Fibroblast of lung (primary cell): ENCODE measurements at regions not wholly inside any gene's neighbourhood (a gene's known extent, or its start where the extent isn't known, plus 50 kb on each side); places are given as distances from the start of the nearest gene placed in this dataset.
"Not testable (repeated sequence)": the region's sequence is repeated elsewhere in the genome, so short reads cannot be mapped to it uniquely, and the experiment has no call there.

Experiments used
- DNase-seq, 2 donors: peaks; one replicate each; pipeline versions ENCODE4 v3.0.0 to v3.0.0-alpha.2; 2010; ENCODE audit warnings: low read depth in 2 of 2
- H2AFZ ChIP-seq: 2 replicates; pipeline ENCODE4 v1.5.1; 2012; ENCODE audit warnings: low read length, control low read depth, inconsistent platforms
- H3K27ac ChIP-seq: 2 replicates; pipeline ENCODE4 v1.5.1; 2011; ENCODE audit warnings: low read length, control low read depth; ENCODE audit not compliant: insufficient read depth
- H3K27me3 ChIP-seq: 2 replicates; pipeline ENCODE4 v1.5.1; 2011; ENCODE audit warnings: mild to moderate bottlenecking, low read length; ENCODE audit not compliant: control insufficient read depth, insufficient read depth
- H3K36me3 ChIP-seq: 2 replicates; pipeline ENCODE4 v1.5.1; 2011; ENCODE audit warnings: low read length; ENCODE audit not compliant: control insufficient read depth, insufficient read depth
- H3K4me1 ChIP-seq: 2 replicates; pipeline ENCODE4 v1.5.1; 2011; ENCODE audit warnings: low read length; ENCODE audit not compliant: control insufficient read depth, insufficient read depth; ENCODE audit errors: extremely low read depth
- H3K4me2 ChIP-seq: 2 replicates; pipeline ENCODE4 v1.5.1; 2011; ENCODE audit warnings: low read length, control low read depth; ENCODE audit not compliant: insufficient read depth; ENCODE audit errors: extremely low read depth
- H3K4me3 ChIP-seq, 4 experiments: fragments of 200-600 bp in 1 of 4; sonication (generic) in 1 of 4; replicated peaks in 1 of 4; 2 replicates each; pipeline ENCODE4 v1.5.1; 2011 to 2016; ENCODE audit warnings: low read length in 4 of 4, low read depth in 3 of 4, mild to moderate bottlenecking in 3 of 4, control low read depth in 2 of 4, inconsistent platforms in 1 of 4, mixed read lengths in 1 of 4; ENCODE audit not compliant: insufficient read depth in 1 of 4; ENCODE audit errors: control extremely low read depth in 1 of 4
- H3K79me2 ChIP-seq: 2 replicates; pipeline ENCODE4 v1.5.1; 2012; ENCODE audit warnings: mild to moderate bottlenecking, low read length, inconsistent platforms; ENCODE audit not compliant: control insufficient read depth, insufficient read depth
- H3K9ac ChIP-seq: 2 replicates; pipeline ENCODE4 v1.5.1; 2011; ENCODE audit warnings: mild to moderate bottlenecking, low read length, control low read depth; ENCODE audit not compliant: insufficient read depth
- H3K9me3 ChIP-seq: 2 replicates; pipeline ENCODE4 v1.5.1; 2012; ENCODE audit warnings: low read depth, low read length; ENCODE audit not compliant: control insufficient read depth, insufficient read depth
- H4K20me1 ChIP-seq: 2 replicates; pipeline ENCODE4 v1.5.1; 2011; ENCODE audit warnings: low read length; ENCODE audit not compliant: control insufficient read depth, insufficient read depth; ENCODE audit errors: extremely low read depth
- EZH2 ChIP-seq: IDR thresholded peaks from 2 replicates; pipeline ENCODE4 v1.5.1; 2012; ENCODE audit warnings: low read length, control low read depth, mild to moderate bottlenecking; ENCODE audit errors: missing control alignments
- TF ChIP-seq, protein P1 (sequence below), 2 donors: IDR thresholded peaks in 1 of 2; conservative IDR thresholded peaks in 1 of 2; 1 replicate in 1 of 2; 2 replicates in 1 of 2; pipeline ENCODE4 v1.5.1; 2011 to 2012; ENCODE audit warnings: low read length in 2 of 2, control low read depth in 1 of 2, inconsistent platforms in 1 of 2, low read depth in 1 of 2, mild to moderate bottlenecking in 1 of 2

DNA sequence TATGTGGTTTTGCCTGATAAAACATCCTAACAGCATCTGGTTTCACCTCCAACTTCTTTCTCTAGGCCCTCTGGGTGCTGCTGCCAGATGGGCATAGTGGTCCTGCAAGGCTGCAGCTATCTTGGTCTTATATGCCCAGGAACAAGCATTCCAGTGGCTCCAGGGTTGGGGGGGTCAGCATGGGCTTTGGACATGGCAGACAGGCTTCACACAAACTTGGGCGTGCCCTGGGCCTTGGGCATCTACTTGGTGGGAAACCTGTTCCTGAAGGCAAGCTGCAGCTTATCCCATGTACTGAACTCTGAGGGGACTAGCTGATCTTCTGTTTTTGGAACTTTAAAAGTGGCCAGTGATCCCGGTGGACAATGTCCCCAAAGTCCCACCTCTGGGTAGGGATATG, 54.9 kb upstream of the ZNF678 start:
- H3K4me3 ChIP-seq, result no peak overlapping the region
- H3K9ac ChIP-seq, result no peak overlapping the region
- no peaks in the 10 kb centered on the region for H3K79me2 ChIP-seq
- no peak overlapping the region for H3K4me2 ChIP-seq
- TF ChIP-seq, protein P1, sequence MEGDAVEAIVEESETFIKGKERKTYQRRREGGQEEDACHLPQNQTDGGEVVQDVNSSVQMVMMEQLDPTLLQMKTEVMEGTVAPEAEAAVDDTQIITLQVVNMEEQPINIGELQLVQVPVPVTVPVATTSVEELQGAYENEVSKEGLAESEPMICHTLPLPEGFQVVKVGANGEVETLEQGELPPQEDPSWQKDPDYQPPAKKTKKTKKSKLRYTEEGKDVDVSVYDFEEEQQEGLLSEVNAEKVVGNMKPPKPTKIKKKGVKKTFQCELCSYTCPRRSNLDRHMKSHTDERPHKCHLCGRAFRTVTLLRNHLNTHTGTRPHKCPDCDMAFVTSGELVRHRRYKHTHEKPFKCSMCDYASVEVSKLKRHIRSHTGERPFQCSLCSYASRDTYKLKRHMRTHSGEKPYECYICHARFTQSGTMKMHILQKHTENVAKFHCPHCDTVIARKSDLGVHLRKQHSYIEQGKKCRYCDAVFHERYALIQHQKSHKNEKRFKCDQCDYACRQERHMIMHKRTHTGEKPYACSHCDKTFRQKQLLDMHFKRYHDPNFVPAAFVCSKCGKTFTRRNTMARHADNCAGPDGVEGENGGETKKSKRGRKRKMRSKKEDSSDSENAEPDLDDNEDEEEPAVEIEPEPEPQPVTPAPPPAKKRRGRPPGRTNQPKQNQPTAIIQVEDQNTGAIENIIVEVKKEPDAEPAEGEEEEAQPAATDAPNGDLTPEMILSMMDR (conservative IDR thresholded peaks at IDR 0.05 in 1 of 2, IDR thresholded peaks at IDR 0.05 in 1 of 2; ENCODE audit: low read depth in 1 of 2, low read length in 2 of 2), result no peak
- no peak for TF ChIP-seq EZH2
- H3K4me1 ChIP-seq, result no peaks in the 10 kb centered on the region
- no peak overlapping the region for H2AFZ ChIP-seq
- no peak overlapping the region for H3K27ac ChIP-seq
- no peaks in the 10 kb centered on the region for H4K20me1 ChIP-seq
- no peaks in the 10 kb centered on the region for H3K9me3 ChIP-seq
- no peak for DNase-seq
- H3K27me3 ChIP-seq, result no peaks in the 10 kb centered on the region
- H3K36me3 ChIP-seq, result no peaks in the 10 kb centered on the region

DNA sequence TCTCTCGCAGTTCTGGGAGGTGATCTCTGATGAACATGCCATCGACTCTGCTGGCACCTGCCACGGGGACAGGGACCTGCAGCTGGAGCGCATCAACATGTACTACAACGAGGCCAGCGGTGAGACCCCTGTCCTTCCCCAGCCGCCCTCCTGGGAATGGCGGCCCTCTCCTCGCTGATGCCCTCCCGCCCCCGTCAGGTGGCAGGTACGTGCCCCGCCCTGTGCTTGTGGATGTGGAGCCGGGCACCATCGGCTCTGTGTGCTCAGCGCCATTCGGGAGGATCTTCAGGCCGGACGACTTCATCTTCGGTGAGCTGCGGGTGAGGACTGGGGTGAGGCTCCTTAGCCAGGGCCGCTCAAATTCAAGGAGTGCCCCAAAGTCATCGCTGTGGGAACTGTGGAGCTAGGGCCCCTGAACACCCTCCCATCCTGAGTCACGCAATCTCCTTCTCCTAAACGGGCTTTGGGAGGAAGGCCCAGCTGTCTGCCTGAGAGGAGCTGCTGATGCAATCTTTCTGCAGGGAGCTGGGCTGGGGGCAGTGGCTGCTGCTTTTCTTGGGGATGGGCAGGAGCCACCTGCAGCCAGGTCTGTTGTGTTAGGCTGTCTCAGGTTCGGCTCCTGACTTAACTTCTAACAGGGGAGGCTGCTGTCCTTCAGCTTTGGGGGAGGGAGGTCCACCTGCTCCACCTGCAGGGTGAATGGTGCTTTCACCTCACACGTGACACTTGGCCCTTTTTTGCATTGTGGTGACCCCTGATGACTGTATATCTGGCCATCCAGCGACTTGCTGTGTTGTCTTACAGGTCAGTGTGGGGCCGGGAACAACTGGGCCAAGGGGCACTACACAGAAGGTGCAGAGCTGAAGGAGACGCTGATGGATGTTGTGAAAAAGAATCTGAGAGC, 56.6 kb upstream of the ZNF678 start:
- not testable (repeated sequence) for H4K20me1 ChIP-seq

DNA sequence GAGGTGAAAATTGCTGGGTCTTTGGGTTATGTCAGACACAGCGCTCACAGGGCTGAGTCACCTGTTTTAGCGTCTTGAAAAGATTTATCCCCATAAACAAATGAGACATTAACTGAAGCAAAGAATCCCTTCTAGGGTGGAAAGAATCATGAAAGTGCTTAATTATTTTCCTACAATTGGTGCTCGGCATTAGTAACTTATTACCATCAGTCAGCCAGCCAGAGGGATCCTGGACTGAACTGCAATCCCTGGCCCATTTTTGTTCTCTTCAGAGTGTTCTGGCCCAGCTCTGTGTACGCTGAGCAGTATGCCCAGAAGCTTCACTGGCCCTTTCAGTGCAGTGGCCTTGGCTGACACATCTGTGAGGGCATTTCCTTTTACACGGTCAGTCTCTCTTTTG, 67.3 kb upstream of the ZNF678 start:
- not testable (repeated sequence) for DNase-seq, H3K27ac ChIP-seq, H3K4me1 ChIP-seq, H3K36me3 ChIP-seq, H3K4me2 ChIP-seq, H4K20me1 ChIP-seq, H3K9me3 ChIP-seq, H3K27me3 ChIP-seq, H3K4me3 ChIP-seq, H2AFZ ChIP-seq, H3K79me2 ChIP-seq, H3K9ac ChIP-seq

More for the DNA sequence above, 56.6 kb upstream of the ZNF678 start:
- H3K79me2 ChIP-seq, H3K27ac ChIP-seq, H3K4me1 ChIP-seq, H3K9ac ChIP-seq, DNase-seq, H3K27me3 ChIP-seq, H3K4me2 ChIP-seq, H3K9me3 ChIP-seq, H3K36me3 ChIP-seq, H3K4me3 ChIP-seq, H2AFZ ChIP-seq: not testable (repeated sequence)

DNA sequence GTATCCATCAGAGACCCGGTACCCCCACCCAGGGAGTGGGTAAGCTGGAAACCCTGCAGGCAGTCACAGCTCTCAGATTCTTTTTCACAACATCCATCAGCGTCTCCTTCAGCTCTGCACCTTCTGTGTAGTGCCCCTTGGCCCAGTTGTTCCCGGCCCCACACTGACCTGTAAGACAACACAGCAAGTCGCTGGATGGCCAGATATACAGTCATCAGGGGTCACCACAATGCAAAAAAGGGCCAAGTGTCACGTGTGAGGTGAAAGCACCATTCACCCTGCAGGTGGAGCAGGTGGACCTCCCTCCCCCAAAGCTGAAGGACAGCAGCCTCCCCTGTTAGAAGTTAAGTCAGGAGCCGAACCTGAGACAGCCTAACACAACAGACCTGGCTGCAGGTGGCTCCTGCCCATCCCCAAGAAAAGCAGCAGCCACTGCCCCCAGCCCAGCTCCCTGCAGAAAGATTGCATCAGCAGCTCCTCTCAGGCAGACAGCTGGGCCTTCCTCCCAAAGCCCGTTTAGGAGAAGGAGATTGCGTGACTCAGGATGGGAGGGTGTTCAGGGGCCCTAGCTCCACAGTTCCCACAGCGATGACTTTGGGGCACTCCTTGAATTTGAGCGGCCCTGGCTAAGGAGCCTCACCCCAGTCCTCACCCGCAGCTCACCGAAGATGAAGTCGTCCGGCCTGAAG, 69.3 kb upstream of the ZNF678 start:
- H3K4me3 ChIP-seq, H3K27me3 ChIP-seq, H3K9ac ChIP-seq, H3K4me2 ChIP-seq, DNase-seq, H3K79me2 ChIP-seq, H3K4me1 ChIP-seq, H3K27ac ChIP-seq, H3K9me3 ChIP-seq, H2AFZ ChIP-seq, H4K20me1 ChIP-seq, H3K36me3 ChIP-seq: not testable (repeated sequence)
